AG08395 (cell line): ENCODE measurements at regions not wholly inside any gene's neighbourhood (a gene's known extent, or its start where the extent isn't known, plus 50 kb on each side); places are given as distances from the start of the nearest gene placed in this dataset.

ENCODE experiments used
- DNase-seq: peaks from one replicate; pipeline ENCODE4 v3.0.0; 2012; ENCODE audit warnings: mixed read lengths, low spot score

DNA sequence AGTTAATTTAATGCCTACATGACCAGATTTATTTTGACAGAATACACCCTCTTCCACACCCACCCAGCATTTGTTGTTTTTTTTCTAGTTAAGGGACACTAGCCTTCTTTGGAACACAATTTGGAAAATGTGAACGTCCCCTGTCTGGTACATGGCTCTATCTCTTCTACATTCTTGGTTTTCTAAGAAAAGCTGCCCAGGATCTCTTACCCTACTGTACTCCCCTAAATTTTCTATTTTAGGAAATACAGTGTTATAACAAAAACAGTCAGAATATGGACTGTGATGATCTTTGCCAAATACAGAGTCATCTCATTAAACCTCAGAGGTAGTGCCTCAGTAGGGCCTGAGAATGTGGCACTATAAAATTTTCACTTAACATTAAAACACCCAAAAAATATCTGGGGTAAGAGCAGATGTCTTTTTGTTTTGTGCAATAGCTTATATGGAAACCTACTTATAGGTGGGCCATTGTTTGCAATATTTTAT lies 93.1 kb upstream of the SPON1 start:
- no peak for DNase-seq

DNA sequence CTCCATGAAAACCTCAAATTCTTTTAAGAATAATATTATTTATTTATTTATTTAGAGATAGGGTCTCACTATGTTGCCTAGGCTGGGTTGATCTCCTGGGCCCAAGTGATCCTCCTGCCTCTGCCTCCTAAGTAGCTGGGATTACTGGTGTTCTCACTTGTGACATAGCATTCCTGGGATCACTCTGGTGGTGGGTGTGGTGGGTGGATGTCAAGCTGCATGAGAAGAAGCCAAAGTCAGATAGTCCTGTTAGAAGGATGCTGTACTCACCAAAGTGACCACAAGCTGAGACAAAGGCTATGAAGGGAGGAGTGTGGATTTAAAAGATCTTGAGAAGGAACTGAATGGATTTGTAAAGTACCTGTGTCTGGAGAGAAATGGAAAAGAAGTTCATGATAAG lies 87.9 kb upstream of the SPON1 start:
- DNase-seq = no peak

DNA sequence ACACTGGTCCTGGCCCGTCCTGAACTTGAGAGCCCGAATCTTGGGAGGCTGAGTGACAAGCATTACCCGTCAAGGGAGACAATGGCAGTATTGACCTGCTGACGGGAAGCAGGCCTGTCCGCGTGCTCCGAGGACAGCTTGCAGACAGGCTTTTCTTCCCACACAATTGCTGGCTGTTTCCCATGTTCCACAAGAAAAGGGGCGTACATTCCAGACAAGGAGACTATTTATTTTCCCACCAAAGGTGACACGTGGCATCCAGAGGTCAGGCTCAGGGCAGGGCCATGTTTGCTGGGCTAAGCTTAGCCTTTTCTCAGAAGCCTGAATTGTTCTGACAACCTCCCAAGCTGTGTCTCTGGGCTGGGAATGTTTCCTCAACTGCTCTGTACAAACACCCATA lies 86.9 kb upstream of the SPON1 start:
- no peak for DNase-seq

DNA sequence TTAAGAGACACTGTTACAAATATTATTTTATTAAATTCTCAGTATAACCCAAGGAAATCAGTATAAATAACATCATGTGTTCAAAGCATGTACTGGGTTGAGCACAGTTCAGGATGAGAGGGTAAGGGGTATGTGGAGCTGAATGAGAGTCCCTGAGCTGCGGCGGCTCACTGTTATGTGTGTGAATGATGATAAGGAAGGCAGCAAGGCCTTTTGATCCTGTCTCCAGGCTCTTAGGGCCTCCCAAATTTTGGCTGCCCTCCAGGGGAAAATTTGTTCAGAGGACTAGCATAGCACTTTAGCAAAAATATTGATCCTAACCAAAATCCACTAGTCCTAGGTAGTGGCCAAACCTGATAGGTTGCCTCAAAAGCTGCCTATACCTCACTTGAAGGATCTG lies 86.1 kb upstream of the SPON1 start:
- DNase-seq = no peak

DNA sequence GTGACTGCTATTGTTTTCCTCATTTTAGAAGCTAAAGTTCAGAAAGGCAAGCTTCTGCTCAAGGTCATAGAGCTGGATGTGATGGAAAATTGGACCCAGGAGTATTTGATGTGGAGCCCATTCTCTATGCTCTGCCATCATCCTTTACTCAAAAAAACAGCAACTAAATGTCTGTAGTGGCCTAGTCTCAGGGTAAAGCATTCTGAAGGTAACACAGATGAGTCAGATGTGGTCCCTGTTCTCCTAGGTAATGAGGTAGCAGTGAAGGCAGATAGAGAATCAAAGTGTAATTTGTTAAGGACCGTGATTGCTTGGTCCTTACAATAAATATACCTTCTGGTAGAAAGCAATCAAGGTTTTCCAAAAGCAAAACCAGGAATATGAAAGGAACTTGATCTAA lies 84.4 kb upstream of the SPON1 start:
- no peak for DNase-seq

DNA sequence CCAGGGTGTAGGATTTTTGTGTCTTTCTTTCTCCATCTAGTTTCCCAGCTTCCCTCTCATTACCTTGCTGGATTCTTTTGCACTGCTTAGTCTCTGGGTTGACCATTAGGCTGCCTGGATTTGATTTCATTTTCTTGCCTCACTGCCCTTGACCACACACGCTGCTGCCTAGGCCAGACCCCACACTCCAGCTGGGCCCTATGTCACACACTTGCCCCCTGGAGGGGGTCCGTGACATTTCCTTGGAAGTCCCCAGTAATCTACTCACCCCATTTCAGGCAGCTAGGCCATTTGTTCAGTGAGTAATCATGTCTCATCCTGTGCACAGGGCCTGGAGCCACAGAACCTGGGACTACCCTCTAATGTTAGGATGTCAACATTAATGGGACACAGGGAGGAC lies 81.9 kb upstream of the SPON1 start:
- DNase-seq = no peak

DNA sequence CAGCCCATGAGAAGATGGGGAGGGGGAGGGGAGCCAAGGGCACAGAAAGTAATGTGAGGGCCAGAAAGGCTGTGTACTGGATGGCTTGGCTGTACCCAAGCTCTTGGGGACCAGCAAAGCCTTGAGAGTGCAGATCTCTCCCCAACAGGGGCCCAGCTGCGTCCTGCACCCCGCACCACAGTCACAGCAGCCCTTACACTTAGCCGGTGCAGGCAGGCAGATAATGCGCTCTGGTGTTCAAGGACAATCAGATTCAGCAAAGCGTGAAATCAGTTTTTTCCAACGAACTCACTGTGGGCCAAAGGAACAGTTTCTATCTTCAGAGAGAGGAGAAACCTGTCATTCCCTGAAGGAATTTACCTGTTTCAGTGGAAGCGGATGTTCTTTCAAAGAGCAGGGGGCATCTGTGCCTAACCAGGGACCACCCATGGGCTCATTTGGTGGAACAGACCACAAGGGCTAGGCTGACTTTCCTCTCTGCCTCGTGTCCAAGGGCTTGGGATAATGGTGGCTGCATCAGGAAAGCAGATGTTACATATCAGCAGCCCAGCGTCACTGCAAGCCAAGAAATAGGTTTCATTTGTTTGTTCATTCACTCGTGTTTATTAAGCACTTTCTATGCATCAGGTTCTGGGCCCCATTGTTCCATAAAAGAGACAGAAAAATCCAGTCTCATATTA lies 81.2 kb upstream of the SPON1 start:
- DNase-seq = no peak

DNA sequence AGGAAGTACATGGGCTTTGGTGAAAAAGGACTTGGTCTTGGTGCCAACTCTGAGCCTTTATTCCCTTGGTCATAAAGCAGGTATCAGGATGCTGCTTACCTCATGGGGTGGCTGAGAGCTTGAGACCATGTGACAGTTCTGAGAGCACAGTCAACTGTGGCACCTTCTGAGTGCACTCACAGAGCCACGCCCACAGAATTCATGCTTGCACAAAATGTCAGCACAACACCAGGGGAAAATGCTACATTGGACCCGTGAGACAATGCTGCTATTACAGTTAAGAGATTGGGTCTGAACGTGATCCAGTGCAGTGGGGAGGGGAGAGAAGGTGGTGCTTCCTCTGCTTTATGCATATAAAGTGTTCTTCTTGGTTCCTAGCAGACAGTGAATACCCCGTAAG lies 79.5 kb upstream of the SPON1 start:
- no peak for DNase-seq

DNA sequence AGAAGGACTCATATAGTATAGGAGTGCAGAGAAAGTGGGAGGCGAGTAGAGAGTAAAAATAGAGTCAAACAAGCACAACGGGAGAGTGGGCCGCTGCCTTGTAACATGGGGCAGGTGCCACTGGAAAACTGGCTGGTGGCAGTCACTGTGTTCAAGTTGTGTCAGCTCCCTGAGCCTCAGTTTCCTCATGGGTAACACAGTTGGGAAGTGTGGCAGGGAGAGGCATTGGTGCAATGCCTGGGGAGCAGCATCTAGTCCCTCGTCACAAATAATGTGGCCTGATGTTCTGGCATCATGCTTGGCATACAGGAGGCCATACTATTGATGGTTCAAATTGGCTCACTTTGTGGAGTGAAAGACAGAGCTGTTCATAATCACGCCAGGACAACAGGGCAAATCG lies 78.9 kb upstream of the SPON1 start:
- DNase-seq = no peak

DNA sequence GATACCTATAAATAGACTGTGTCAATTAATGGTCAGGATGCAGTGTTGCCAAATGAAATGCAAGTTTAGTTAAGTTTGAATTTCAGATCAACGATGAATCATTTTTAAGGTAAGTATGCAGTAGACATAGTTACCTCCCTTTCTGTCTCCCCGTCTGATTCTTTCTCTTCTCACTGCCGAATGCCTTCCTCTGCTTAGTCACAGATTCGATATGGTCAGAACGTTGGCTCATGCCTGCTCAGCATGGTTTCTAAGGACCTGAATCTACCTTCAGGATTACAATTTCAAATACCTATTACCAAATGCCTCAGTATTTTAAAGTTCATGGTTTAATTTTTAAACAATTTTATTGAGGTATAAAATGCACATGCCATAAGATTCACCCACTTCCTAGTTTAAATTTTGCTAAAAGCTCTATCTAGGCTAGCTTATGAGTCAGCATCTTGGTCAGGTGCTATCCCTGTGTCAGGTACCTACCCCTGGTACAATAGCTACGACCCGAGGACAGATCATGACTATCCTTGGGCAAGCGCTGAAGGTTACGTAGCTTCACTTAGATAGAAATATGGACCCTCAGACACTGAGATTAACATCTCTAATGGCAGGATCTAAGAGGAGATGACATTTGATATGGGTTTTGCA lies 78.2 kb upstream of the SPON1 start:
- DNase-seq = no peak

DNA sequence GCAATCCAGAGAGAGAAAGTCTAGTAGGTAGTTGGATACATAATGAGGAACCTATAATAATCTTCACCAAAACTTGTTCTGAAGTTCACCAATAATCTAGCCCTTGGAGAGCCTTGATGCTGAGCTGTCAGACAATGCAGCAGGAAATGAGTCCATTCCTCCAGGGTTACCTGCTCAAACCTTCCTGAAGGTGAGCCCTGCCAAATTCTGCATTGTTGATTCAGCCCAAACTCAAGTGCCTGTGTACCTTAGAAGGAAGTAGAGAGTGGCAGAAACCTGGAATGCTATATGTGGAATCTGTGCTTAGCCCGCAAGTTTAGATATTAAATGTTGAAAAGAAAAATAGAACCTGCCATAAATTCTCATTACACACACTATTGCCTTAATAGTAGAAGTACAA lies 77.4 kb upstream of the SPON1 start:
- DNase-seq = no peak

DNA sequence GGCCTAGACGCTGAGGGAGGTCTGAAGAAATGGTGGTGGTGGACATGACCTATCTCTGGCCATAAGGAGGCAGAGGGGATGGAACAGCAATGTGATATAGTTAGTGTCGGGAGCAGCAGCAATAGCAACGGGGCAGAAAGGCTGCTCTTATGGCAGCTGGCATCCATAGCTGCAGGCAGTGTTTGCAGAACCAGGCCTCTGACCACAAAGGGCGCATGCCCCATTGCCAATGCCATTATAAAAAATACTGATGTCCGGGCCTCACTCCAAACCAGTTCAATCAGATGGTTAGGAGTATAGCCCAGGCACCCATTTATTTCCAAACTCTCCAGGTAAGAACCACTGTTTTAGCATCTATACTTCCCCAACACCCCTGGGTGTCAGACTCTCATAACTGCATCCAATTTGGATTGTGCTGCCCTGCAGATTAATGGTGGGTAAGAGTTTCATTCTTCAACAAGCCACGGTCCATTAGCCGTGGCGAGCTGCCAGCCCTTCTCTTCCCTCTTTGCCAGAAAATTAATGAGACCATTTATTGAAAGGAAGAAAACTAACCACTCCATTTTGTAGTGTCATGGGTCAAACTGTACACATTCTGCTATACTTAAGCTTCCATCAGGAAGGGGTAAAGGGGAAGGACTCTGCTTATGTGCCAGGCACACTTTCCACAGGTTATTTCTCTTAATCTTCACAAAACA lies 72.8 kb upstream of the SPON1 start:
- no peak for DNase-seq

DNA sequence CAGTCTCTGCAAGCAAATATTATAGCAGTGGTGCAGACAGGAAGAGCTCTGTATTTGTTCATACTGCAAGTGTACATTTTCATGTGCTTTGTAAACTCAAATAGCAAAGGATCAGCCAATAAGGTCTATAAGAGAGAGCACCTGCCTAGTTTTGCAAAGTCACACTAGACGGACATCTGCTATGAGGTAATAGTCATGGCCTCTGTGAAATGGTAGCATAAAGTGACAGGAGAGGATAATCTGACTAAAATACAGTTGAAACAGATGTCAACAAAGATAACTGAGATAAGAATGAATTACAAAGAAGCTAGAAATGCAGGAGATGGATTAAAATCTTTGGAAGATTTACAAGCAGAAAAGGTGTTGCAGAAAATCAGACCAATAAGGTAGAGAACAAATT lies 70.6 kb upstream of the SPON1 start:
- no peak for DNase-seq

DNA sequence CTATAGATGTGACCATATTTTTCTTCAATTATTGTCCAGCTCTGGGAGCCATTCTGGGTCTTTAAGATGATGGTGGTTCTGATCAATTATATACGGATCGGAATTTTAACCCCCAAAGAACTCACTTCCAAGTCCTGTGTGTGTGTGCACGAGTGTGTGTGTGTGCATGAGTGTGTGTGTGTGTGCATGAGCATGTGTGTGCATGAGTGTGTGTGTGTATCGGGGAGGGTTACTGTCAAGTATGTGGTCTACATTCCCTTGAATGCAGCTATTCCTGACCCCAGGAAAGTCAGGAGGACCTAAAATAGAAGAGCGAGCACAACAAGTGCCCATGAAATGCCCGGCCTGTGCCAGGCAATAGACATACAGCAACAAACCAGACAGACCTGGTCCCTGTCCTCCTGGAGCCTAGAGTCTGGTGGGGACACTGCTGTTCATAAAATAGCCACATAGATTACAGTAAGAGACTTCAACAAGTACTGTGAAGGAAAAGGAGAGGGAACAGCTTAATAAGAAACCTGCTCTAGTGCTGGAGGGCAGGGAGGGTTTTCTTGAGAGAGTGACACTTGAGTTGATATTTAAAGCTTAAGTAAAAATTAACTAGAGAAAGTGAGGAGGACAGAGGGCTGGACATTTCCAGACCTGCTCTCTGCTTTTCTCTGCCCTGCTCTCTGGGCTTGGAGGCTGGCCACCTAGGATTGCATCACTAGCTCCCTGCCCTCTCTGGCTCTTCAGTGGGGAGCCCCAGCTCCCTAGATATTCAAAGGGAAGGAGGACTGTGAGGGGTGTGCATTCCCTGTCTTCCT lies 66.1 kb upstream of the SPON1 start:
- no peak for DNase-seq

DNA sequence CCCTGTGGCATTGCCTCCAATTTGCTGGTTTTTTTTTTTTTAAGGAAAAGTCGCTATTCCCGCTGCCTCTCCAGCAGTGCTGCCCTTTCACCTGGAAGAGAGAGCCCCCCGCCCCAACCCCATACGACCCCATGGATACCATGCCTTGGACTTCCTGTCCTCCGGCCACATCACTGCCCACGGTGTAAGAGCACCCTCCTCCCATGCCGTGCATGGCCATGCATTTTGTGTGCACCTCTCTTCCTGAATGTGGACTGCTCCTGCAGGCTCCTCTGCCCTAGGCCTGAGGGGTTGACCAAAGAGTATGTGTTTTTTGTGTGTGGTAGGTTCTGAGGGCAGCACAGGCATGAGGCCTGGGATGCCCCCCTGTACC lies 65.6 kb upstream of the SPON1 start:
- no peak for DNase-seq

DNA sequence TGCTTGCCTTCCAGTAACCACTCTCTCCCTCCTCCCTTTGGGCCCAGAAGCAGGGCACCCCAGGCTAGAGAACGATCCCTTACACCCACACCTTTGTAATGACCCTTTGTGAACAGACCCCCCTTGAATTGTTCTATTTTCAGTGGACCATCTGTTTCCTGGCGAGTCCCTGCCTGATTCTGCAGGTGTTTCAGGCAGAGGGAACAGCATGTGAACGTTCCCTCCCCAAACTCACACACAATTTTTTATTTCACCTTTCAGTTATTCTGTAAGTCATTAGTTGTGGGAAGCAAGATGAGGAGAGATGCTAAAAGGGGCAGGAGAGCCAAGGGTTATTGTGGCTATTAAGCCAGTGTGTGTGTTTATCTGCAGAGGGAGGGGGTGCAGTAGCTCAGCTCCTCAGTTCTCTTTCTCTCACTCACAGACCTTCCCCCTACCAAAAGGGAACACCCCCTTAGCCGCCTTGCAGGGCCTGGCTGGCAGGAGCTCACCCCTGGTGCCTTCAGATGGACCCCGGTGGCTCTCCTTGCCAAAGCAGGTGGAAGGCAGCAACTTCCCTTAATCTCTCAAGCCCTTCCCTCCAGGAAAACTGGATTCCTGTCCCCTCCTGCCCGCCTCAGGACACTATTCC lies 64.8 kb upstream of the SPON1 start:
- no peak for DNase-seq

DNA sequence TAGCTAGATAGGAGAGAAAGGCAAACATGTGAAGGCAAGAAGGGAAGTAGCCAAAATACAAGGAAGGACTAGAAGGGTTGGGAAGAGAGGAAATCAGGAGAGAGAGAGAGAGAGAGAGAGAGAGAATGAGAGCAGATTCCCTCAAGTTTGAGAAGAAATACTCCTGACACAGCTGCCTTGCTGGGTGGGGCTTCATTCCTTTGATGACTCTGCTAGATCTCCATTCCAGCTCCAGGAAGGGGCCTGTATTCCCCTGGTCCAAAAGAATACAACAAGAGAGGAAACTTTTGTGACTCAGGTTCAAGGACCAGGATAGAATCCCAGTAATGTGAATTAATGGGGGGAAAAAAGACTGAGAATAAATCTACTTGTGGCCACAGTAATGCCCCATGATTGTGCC lies 62.9 kb upstream of the SPON1 start:
- no peak for DNase-seq

DNA sequence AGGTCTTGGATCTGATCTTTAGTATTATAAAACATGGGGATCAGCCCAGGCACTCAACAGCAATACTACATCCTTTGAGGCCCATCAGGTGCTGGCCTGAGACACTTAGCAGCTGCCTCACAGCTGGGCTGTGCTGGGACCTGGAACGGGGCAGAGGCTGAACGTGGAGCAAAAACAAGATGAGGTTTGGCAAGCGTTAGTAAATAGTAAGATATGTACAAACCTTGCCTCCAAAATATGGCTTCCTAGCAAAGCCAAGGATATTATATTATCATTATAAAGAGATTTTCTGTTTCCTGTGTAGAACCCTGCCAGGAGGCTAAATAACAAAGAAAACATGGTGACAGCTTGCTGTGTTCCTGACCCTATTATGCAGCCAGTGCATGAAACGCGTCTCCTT lies 60.0 kb upstream of the SPON1 start:
- DNase-seq = no peak

DNA sequence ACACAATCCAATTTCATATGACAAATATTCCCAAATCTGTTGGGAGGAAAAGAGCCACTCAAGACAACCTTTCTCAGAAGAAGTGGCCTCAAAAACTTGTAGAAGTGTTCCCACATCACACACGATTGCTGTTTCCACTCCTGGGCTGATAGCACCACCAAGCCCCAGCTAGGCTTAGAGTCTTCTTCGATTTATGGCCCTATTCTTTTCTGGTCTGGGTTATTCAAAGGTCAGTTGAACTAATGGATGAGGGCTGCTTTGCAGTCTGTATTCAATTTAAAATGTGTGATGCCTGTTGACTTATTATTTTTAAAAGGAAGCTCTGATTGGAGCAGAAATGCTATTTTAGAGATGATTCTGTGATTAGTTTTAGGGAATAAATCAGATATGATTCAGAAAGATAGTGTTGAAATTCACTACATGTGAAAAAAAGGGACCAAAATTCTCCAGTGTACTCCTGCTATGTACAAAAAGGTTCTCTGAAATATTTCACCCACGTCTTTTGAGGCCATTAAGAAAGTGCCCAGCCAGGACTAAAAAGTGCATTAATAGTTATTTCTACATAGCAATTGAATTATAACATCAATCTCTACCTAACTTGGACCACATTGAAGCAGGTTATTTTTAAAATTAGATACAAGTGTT lies 57.3 kb upstream of the SPON1 start:
- DNase-seq = no peak

DNA sequence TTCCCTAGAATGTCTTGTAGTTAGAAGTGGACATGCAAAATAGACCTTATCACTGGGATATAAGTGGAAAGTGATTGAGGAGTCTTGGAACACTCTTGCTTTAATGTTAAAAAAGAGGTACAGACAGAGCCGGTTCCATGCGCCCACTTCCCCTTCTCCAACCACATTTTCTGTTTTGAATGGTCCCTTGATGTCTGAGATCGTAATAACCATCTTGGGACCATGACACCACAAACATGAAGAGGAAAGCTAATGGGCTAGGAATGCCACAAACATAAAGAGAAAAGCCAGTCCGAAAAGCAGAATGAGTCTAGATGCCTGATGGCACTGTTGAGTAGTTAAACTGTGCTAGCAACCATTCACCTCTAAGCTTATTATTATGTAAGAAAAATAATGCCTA lies 54.8 kb upstream of the SPON1 start:
- no peak for DNase-seq

DNA sequence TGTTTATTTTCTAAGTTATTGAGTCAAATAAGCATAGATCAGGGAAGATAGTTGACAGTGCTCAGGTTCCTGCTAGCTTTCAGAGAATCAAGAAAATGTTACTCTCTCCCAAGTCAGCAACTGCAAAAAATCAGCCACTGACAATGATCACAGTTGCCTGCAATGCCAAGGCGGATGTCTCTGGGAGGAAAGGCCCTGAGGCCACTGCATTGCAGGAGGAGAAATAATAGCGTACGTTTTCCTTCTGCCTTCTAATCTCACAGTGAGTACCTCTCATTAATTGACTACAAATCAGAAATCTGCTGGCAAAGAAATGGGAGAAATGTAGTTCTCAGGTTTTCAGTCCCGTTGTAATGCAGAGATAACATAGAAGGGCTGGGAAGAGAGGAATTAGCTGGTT lies 54.0 kb upstream of the SPON1 start:
- DNase-seq = no peak
